ENCODE measurements at regions not wholly inside any gene's neighbourhood (a gene's known extent, or its start where the extent isn't known, plus 50 kb on each side); places are given as distances from the start of the nearest gene placed in this dataset.
"Not testable (repeated sequence)": the region's sequence is repeated elsewhere in the genome, so short reads cannot be mapped to it uniquely, and the experiment has no call there.

- H3K9me3 Mint-ChIP-seq: peaks cover 6% of the 10 kb centered on the region
- DNase-seq: no peak
- no peak overlapping the region for H3K4me3 Mint-ChIP-seq
- H3K27me3 Mint-ChIP-seq: no peaks in the 10 kb centered on the region
- H3K4me1 Mint-ChIP-seq: no peaks in the 10 kb centered on the region
- no peaks in the 10 kb centered on the region for H3K36me3 Mint-ChIP-seq (ENCODE audit: low read depth)
- H3K27ac Mint-ChIP-seq: no peak overlapping the region
- intact Hi-C loops (cut with micrococcal nuclease): no loop called here
Measured at GRCh38 chr6:12348530-12349511, 58.7 kb downstream of the EDN1 start.

GRCh38 chr6:12350644-12351170 lies 60.5 kb downstream of the EDN1 start:
- no peaks in the 10 kb centered on the region for H3K36me3 Mint-ChIP-seq (ENCODE audit: low read depth)

GRCh38 chr6:12351672-12352071 lies 61.5 kb downstream of the EDN1 start:
- no peaks in the 10 kb centered on the region for H3K36me3 Mint-ChIP-seq (ENCODE audit: low read depth)
- no peak overlapping the region for H3K27ac Mint-ChIP-seq
- DNase-seq: no peak
- intact Hi-C loops (cut with micrococcal nuclease): no loop called here
- peaks cover 2% of the 10 kb centered on the region for H3K27me3 Mint-ChIP-seq
- H3K4me3 Mint-ChIP-seq: no peak overlapping the region
- H3K9me3 Mint-ChIP-seq: peaks cover 6% of the 10 kb centered on the region
- H3K4me1 Mint-ChIP-seq: no peaks in the 10 kb centered on the region

More at GRCh38 chr6:12350644-12351170, 60.5 kb downstream of the EDN1 start:
- H3K9me3 Mint-ChIP-seq: peaks cover 6% of the 10 kb centered on the region
- no peak overlapping the region for H3K4me3 Mint-ChIP-seq
- intact Hi-C loops (cut with micrococcal nuclease): no loop called here
- no peaks in the 10 kb centered on the region for H3K4me1 Mint-ChIP-seq
- no peak overlapping the region for H3K27ac Mint-ChIP-seq
- H3K27me3 Mint-ChIP-seq: peaks cover under 1% of the 10 kb centered on the region
- DNase-seq: no peak

GRCh38 chr6:12353731-12354130 lies 63.6 kb downstream of the EDN1 start:
- DNase-seq: no peak

GRCh38 chr6:12354499-12354898 lies 64.3 kb downstream of the EDN1 start:
- no peaks in the 10 kb centered on the region for H3K4me1 Mint-ChIP-seq
- no peaks in the 10 kb centered on the region for H3K36me3 Mint-ChIP-seq (ENCODE audit: low read depth)
- peaks cover 2% of the 10 kb centered on the region for H3K27me3 Mint-ChIP-seq
- peaks cover 6% of the 10 kb centered on the region for H3K9me3 Mint-ChIP-seq
- H3K27ac Mint-ChIP-seq: no peak overlapping the region
- intact Hi-C loops (cut with micrococcal nuclease): no loop called here
- H3K4me3 Mint-ChIP-seq: no peak overlapping the region
- DNase-seq: no peak

More at GRCh38 chr6:12353731-12354130, 63.6 kb downstream of the EDN1 start:
- intact Hi-C loops (cut with micrococcal nuclease): no loop called here
- Mint-ChIP-seq H3K9me3 (peaks cover 6% of the 10 kb centered on the region), H3K4me1 (no peaks in the 10 kb centered on the region), H3K27me3 (peaks cover 2% of the 10 kb centered on the region), H3K4me3 (no peak overlapping the region), H3K36me3 (ENCODE audit: low read depth) (no peaks in the 10 kb centered on the region), H3K27ac (no peak overlapping the region)

- no peaks in the 10 kb centered on the region for H3K4me1 Mint-ChIP-seq
- DNase-seq: no peak
- intact Hi-C loops (cut with micrococcal nuclease): no loop called here
- no peaks in the 10 kb centered on the region for H3K36me3 Mint-ChIP-seq (ENCODE audit: low read depth)
- H3K27ac Mint-ChIP-seq: no peak overlapping the region
- peaks cover 6% of the 10 kb centered on the region for H3K9me3 Mint-ChIP-seq
- peaks cover 2% of the 10 kb centered on the region for H3K27me3 Mint-ChIP-seq
- no peak overlapping the region for H3K4me3 Mint-ChIP-seq
Measured at GRCh38 chr6:12355354-12355753, 65.2 kb downstream of the EDN1 start.

GRCh38 chr6:12356431-12356830 lies 66.3 kb downstream of the EDN1 start:
- intact Hi-C loops (cut with micrococcal nuclease): no loop called here
- no peak overlapping the region for H3K27ac Mint-ChIP-seq
- H3K9me3 Mint-ChIP-seq: peaks cover 6% of the 10 kb centered on the region
- peaks cover 2% of the 10 kb centered on the region for H3K27me3 Mint-ChIP-seq
- H3K4me3 Mint-ChIP-seq: no peak overlapping the region
- DNase-seq: no peak
- H3K4me1 Mint-ChIP-seq: no peaks in the 10 kb centered on the region
- H3K36me3 Mint-ChIP-seq (ENCODE audit: low read depth): no peaks in the 10 kb centered on the region

GRCh38 chr6:12356983-12357972 lies 67.1 kb downstream of the EDN1 start:
- Mint-ChIP-seq H3K27me3 (peaks cover 2% of the 10 kb centered on the region), H3K4me3 (no peak overlapping the region), H3K4me1 (no peaks in the 10 kb centered on the region), H3K9me3 (peaks cover 2% of the 10 kb centered on the region), H3K36me3 (ENCODE audit: low read depth) (no peaks in the 10 kb centered on the region), H3K27ac (no peak overlapping the region)
- intact Hi-C loops (cut with micrococcal nuclease): no loop called here
- DNase-seq: no peak

- H3K27me3 Mint-ChIP-seq: peaks cover 2% of the 10 kb centered on the region
- intact Hi-C loops (cut with micrococcal nuclease): no loop called here
- no peaks in the 10 kb centered on the region for H3K36me3 Mint-ChIP-seq (ENCODE audit: low read depth)
- DNase-seq: no peak
- H3K9me3 Mint-ChIP-seq: no peaks in the 10 kb centered on the region
- no peak overlapping the region for H3K27ac Mint-ChIP-seq
- H3K4me3 Mint-ChIP-seq: no peak overlapping the region
- no peaks in the 10 kb centered on the region for H3K4me1 Mint-ChIP-seq
Measured at GRCh38 chr6:12359036-12359435, 68.9 kb downstream of the EDN1 start.

GRCh38 chr6:12361042-12361765 lies 71.0 kb downstream of the EDN1 start:
- Mint-ChIP-seq H3K4me3 (no peak overlapping the region), H3K27ac (no peak overlapping the region), H3K27me3 (no peaks in the 10 kb centered on the region), H3K4me1 (no peaks in the 10 kb centered on the region), H3K9me3 (no peaks in the 10 kb centered on the region), H3K36me3 (ENCODE audit: low read depth) (no peaks in the 10 kb centered on the region)
- intact Hi-C loops (cut with micrococcal nuclease): no loop called here
- no peak for DNase-seq

GRCh38 chr6:12363277-12363650 lies 73.1 kb downstream of the EDN1 start:
- H3K4me3 Mint-ChIP-seq; H3K27ac Mint-ChIP-seq; H3K27me3 Mint-ChIP-seq; intact Hi-C loops (cut with micrococcal nuclease); H3K4me1 Mint-ChIP-seq; DNase-seq; H3K36me3 Mint-ChIP-seq (ENCODE audit: low read depth); H3K9me3 Mint-ChIP-seq: not testable (repeated sequence)

GRCh38 chr6:12363651-12364381 lies 73.7 kb downstream of the EDN1 start:
- H3K9me3 Mint-ChIP-seq: no peaks in the 10 kb centered on the region
- no peaks in the 10 kb centered on the region for H3K36me3 Mint-ChIP-seq (ENCODE audit: low read depth)
- H3K27ac Mint-ChIP-seq: no peak overlapping the region
- H3K4me1 Mint-ChIP-seq: no peaks in the 10 kb centered on the region
- no peak overlapping the region for H3K4me3 Mint-ChIP-seq
- peaks cover 1% of the 10 kb centered on the region for H3K27me3 Mint-ChIP-seq
- intact Hi-C loops (cut with micrococcal nuclease): no loop called here
- DNase-seq: no peak

GRCh38 chr6:12364621-12365020 lies 74.5 kb downstream of the EDN1 start:
- DNase-seq: no peak
- Mint-ChIP-seq H3K27me3 (peaks cover 1% of the 10 kb centered on the region), H3K4me3 (no peak overlapping the region), H3K36me3 (ENCODE audit: low read depth) (no peaks in the 10 kb centered on the region), H3K4me1 (no peaks in the 10 kb centered on the region), H3K27ac (no peak overlapping the region), H3K9me3 (no peaks in the 10 kb centered on the region)
- intact Hi-C loops (cut with micrococcal nuclease): no loop called here

Measured in activated CD4-positive, alpha-beta T cell treated with anti-CD3 and anti-CD28 coated beads, Interleukin-2, amount 10 ng/mL, durations not matched to agents 24 days and 14 days (primary cell).